ENCODE measurements at regions not wholly inside any gene's neighbourhood (a gene's known extent, or its start where the extent isn't known, plus 50 kb on each side); places are given as distances from the start of the nearest gene placed in this dataset.

GRCh38 chr10:9297580-9297979, 1243.1 kb downstream of the GATA3 start:
- TF ChIP-seq MAX (IDR thresholded peaks at IDR 0.05) (no peak), EGR1 (IDR thresholded peaks at IDR 0.05) (no peak), NFIC (IDR thresholded peaks at IDR 0.05) (no peak), USF1 (IDR thresholded peaks at IDR 0.05) (no peak), TAF1 (IDR thresholded peaks at IDR 0.05; ENCODE audit: low read depth) (no peak), CEBPB (IDR thresholded peaks at IDR 0.05) (no peak), RAD21 (IDR thresholded peaks at IDR 0.05; ENCODE audit: low read depth) (no peak), YY1 (IDR thresholded peaks at IDR 0.05; ENCODE audit: low read depth) (no peak), TEAD4 (IDR thresholded peaks at IDR 0.05) (no peak), REST (IDR thresholded peaks at IDR 0.05; ENCODE audit: low read depth) (no peak), EP300 (IDR thresholded peaks at IDR 0.05; ENCODE audit: borderline replicate concordance) (no peak), FOXM1 (IDR thresholded peaks at IDR 0.05; ENCODE audit: borderline replicate concordance, low read depth) (no peak), TCF12 (IDR thresholded peaks at IDR 0.05; ENCODE audit: low read depth) (no peak), CREB1 (IDR thresholded peaks at IDR 0.05; ENCODE audit: low read depth) (no peak), ZBTB7A (IDR thresholded peaks at IDR 0.05; ENCODE audit: low read depth) (no peak)

- TF ChIP-seq MAX (IDR thresholded peaks at IDR 0.05) (no peak), ZBTB7A (IDR thresholded peaks at IDR 0.05; ENCODE audit: low read depth) (no peak), TEAD4 (IDR thresholded peaks at IDR 0.05) (no peak)
Observed at GRCh38 chr10:9299966-9300365, 1245.5 kb downstream of the GATA3 start.

GRCh38 chr10:9301148-9301547, 1246.7 kb downstream of the GATA3 start:
- TF ChIP-seq TEAD4 (IDR thresholded peaks at IDR 0.05) (no peak), TCF12 (IDR thresholded peaks at IDR 0.05; ENCODE audit: low read depth) (no peak), FOXM1 (IDR thresholded peaks at IDR 0.05; ENCODE audit: borderline replicate concordance, low read depth) (no peak), CREB1 (IDR thresholded peaks at IDR 0.05; ENCODE audit: low read depth) (no peak), MAX (IDR thresholded peaks at IDR 0.05) (no peak), USF1 (IDR thresholded peaks at IDR 0.05) (no peak), REST (IDR thresholded peaks at IDR 0.05; ENCODE audit: low read depth) (no peak), ZBTB7A (IDR thresholded peaks at IDR 0.05; ENCODE audit: low read depth) (no peak), RAD21 (IDR thresholded peaks at IDR 0.05; ENCODE audit: low read depth) (no peak), EGR1 (IDR thresholded peaks at IDR 0.05) (no peak), TAF1 (IDR thresholded peaks at IDR 0.05; ENCODE audit: low read depth) (no peak), NFIC (IDR thresholded peaks at IDR 0.05) (no peak), EP300 (IDR thresholded peaks at IDR 0.05; ENCODE audit: borderline replicate concordance) (no peak), CEBPB (IDR thresholded peaks at IDR 0.05) (no peak), YY1 (IDR thresholded peaks at IDR 0.05; ENCODE audit: low read depth) (no peak)

- TF ChIP-seq YY1 (IDR thresholded peaks at IDR 0.05; ENCODE audit: low read depth) (no peak), EP300 (IDR thresholded peaks at IDR 0.05; ENCODE audit: borderline replicate concordance) (no peak), TAF1 (IDR thresholded peaks at IDR 0.05; ENCODE audit: low read depth) (no peak), TEAD4 (IDR thresholded peaks at IDR 0.05) (no peak), ZBTB7A (IDR thresholded peaks at IDR 0.05; ENCODE audit: low read depth) (no peak), EGR1 (IDR thresholded peaks at IDR 0.05) (no peak), FOXM1 (IDR thresholded peaks at IDR 0.05; ENCODE audit: borderline replicate concordance, low read depth) (no peak), CREB1 (IDR thresholded peaks at IDR 0.05; ENCODE audit: low read depth) (no peak), NFIC (IDR thresholded peaks at IDR 0.05) (no peak), CEBPB (IDR thresholded peaks at IDR 0.05) (no peak), REST (IDR thresholded peaks at IDR 0.05; ENCODE audit: low read depth) (no peak), USF1 (IDR thresholded peaks at IDR 0.05) (no peak), RAD21 (IDR thresholded peaks at IDR 0.05; ENCODE audit: low read depth) (no peak), TCF12 (IDR thresholded peaks at IDR 0.05; ENCODE audit: low read depth) (no peak), MAX (IDR thresholded peaks at IDR 0.05) (no peak)
Observed at GRCh38 chr10:9301554-9301953, 1247.1 kb downstream of the GATA3 start.
